ENCODE measurements at regions not wholly inside any gene's neighbourhood (a gene's known extent, or its start where the extent isn't known, plus 50 kb on each side); places are given as distances from the start of the nearest gene placed in this dataset.

DNA sequence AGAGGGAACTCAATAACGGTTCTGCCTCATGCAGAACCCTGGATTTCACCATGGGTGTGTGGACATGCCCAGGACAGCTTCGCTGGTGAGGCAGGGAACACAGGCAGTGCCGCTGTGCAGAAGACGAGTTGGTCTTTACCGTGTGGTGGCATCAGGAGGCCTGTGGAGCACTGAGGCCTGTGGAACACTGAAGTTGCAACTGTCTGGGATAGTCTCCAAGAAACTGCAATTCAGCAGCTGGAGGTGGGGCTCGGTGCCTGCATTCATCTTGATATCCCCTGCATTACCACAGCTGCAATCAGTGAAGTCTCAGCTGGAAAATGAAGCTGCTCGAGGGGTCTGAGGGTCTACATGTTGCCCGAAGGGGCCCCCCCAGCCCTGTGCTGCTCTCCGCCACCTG lies 202.4 kb upstream of the CDH4 start:
- no peak for DNase-seq (ENCODE audit: low spot score)

DNA sequence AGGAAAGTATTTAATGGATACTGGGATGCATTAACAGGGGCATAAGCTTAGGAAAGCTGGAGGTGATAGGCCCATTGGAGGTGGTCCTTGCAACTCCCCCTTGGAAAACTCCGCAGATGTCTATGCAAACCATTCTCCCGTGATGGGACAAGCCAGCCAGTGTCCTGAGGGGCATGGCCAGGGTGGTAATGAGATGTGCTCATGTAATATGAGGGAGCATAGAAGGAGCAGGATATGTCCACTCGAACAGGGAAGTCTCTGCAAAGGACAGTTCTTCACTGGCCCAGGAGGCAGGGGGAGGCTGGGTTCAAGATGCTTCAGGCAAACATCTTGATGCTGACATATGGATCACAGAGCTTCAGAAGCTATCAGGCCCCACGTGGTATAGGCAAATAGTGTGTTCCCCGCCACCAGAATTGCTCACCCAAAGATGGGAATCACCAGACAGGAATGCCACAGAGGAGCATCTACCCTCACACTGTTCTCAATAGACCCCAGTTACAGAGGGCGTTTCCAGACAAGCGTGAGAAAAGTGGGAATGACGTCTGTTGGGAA lies 201.6 kb upstream of the CDH4 start:
- DNase-seq (ENCODE audit: low spot score) = no peak

DNA sequence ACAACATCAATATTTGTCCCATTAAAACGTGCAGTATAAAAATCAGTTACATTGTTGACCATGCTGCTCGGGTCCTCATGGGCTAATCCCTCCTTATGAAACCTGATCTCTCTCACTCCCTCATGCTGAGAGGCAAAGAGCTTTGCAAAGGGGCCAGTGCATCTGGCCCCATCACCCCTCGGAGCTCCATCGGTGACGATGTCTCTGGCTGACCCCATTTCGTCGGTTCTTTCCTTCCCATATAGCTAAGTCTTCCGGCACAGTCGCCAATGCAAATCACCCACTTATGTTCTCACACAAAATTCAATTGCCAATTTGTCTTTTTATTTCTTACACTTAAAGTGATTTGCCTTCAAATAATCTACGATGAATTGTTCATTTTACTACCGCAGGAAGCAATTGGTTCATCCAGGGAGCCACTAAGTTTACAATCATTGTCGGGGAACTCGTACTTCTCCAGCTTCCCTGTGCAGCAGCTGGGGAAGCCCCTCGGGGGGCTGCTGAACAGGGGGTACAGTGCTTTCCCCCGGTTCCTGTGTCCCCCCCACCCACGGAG lies 199.8 kb upstream of the CDH4 start:
- no peak for DNase-seq (ENCODE audit: low spot score)

- DNase-seq (ENCODE audit: low spot score) = no peak
Measured at GRCh38 chr20:61052776-61053442, 199.2 kb upstream of the CDH4 start.

DNA sequence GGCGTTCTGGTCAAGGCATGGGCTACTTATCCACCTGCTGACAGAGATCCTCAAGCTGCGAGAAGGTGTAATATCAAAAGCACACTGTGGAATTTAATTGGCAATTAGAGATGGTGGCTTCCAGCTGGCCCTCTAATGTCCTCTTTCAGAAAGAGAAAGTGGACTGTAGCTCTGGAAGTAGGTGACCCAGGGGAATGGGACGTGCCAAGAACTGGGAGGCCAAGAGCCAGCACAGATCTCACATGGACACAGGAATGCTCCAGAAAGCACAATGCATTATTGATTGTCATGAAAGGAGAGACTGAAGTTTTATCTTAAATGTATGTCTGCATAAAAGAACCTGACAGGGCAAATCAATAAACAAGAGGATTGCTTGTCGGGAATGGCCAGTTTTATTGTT lies 198.6 kb upstream of the CDH4 start:
- DNase-seq (ENCODE audit: low spot score) = no peak

DNA sequence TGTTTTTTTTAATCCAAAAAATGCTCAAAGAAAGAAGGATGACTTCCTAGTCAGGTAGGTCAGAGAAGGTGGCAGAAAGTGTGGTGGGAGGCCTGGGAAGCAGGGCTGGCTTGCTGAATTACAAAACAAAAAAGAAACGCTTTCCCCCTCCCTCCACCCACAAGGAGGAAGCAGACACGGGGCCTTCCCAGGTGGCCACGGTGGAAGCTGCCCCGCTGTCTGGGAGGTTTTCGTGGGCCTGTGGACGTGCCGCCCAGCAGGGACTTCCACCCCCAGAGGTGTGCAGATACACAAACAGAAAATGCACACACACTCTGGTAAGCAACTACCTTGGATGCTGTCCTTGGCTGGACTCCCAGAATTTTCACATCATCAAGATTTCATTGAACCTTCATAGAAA lies 198.2 kb upstream of the CDH4 start:
- no peak for DNase-seq (ENCODE audit: low spot score)

GRCh38 chr20:61054411-61054810 lies 197.7 kb upstream of the CDH4 start:
- DNase-seq (ENCODE audit: low spot score) = no peak

GRCh38 chr20:61055180-61056010 lies 196.7 kb upstream of the CDH4 start:
- DNase-seq (ENCODE audit: low spot score) = no peak

GRCh38 chr20:61056116-61056515 lies 195.9 kb upstream of the CDH4 start:
- DNase-seq (ENCODE audit: low spot score) = no peak

DNA sequence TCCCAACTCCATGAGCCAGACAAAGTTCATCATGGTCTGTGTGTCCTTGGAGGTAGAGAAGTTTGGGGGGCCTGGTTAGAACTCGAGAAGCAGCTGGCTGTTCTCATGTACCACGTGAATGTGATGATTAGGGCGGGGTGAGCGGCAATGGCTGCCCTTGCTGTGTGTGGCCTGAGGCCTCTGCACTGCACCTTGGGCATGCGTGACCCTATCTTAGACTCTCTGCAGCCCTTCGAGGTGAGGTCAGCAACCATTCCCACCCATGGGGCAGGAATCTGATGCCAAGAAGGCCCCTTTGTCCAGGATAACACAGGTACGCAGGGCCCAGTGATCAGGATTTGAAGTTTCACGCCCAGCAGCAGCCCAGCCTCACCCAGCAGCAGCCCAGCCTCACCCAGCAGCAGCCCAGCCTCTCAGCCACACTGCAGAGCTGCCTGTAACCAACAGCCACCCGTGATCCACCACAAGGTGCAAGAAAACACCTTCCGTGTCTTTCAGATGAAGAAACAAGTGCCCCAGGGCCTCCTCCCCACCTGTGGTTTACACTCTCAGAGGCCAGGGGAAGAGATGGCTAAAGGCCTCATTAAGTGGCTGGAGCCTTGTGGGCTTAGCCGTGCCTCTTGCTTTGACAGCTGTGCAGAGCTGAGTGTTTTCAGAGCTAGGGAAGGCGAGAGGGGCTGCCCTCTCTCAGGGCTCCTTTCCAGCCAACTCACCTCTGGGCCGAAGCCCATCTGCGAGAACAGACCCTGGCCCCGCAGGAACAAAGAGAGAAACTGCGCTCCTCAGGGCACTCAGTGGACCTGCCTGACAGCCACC lies 195.2 kb upstream of the CDH4 start:
- DNase-seq (ENCODE audit: low spot score) = no peak

DNA sequence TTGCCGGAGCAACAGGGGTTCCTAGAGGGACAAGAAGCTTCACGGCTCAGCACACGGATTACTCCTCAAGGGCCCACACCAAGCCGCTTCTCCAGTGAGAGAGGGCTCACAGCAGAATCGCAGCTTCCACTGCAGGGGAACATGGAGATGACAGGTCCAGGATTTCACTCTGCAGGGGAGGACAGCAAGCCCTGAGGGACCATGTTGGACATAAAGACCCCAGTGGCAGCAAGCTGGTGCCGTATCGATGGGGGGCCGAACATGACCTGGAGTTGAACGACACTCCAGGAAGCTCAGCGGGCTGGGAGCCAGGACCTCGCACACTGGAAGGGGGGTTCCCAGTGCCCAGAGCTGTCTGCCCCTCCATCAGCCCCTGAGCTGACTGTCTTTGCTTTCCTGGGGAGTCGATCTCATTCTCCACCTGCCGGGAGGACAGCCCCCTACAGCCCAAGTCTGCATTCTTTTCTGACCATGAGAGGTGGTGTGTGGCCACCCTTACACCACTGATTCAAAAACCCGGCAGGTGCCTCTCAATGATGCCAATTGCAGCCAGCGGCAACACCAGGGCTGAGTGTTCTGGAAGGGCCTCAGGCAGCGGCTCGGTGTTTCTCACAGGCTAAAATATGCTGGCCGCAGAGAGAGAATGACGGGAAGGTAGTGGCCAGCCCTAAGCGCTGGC lies 194.5 kb upstream of the CDH4 start:
- no peak for DNase-seq (ENCODE audit: low spot score)

DNA sequence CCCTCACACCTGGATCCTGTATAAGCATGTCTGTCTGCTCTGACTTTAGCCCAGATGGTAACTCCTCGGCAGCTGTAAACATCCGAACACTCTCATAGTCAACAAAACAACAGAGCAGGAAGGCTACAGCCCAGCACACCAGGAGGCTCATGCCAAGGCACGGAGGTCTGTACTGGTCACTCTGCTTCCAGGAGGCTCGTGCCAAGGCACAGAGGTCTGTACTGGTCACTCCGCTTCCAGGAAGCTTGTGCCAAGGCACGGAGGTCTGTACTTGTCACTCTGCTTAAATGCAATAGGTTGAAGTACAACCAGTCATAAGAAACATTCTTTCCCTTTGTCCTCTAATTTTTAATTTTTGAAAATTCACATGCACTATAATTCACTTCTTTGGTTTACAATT lies 190.1 kb upstream of the CDH4 start:
- DNase-seq (ENCODE audit: low spot score) = no peak

- no peak for DNase-seq (ENCODE audit: low spot score)
Measured at GRCh38 chr20:61065853-61066252, 186.2 kb upstream of the CDH4 start.

DNA sequence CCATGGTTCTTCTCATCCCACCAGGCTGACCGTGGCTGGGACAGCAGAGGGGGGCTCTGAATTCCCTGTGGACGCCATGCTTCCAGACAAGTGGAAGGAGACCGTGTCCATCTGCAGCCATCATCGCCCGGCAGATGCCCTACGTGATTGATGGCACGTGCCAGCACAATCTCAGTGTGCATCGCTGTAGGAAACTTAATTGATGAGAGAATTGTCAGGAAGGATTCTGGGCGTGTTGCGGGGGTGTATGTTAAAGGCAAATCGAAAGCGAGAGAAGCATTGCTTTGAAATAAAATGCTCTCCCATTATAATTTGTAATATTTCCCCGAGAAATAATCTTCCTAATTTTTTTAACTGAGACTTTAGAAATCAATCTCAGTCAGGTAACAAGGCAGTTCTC lies 185.5 kb upstream of the CDH4 start:
- no peak for DNase-seq (ENCODE audit: low spot score)

GRCh38 chr20:61067221-61067620 lies 184.8 kb upstream of the CDH4 start:
- no peak for DNase-seq (ENCODE audit: low spot score)

DNA sequence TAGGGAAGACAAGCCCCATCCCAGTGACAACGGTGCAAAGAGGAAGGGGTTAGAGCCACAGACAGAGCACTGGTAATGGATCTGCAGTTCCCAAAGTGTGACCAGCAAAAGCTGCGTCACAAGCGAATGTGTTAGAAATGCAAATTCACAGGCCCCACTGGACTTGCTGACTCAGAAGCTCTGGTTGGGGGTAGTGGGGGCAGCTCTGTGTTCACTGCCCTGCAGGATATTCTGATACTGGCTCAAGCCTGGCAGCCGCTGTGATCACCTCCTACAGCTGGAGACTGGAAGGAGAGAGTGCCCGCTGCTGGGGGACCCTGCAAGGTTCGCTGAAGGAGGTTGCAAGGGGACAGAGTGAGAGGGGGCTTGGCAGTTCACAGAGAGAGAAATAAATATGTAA lies 179.7 kb upstream of the CDH4 start:
- DNase-seq (ENCODE audit: low spot score) = no peak

DNA sequence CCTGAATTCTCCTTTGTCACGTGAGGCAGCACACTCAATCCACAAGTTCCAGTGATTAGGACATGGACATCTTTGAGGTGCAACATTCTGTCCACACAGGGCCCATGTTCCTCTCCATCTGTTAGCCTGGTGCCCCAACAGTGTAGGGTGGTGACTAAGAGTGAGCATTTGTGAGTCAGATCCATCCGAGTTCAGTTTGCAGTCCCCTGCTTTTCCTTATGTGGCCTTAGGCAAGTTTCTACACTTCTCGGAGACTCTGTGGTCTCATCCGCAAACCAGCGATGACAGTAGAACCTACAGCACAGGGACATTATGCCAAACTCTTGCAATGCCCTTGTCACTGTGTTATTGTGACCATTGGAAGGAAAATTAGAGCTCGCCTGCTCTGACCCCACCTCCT lies 178.7 kb upstream of the CDH4 start:
- DNase-seq (ENCODE audit: low spot score) = no peak

DNA sequence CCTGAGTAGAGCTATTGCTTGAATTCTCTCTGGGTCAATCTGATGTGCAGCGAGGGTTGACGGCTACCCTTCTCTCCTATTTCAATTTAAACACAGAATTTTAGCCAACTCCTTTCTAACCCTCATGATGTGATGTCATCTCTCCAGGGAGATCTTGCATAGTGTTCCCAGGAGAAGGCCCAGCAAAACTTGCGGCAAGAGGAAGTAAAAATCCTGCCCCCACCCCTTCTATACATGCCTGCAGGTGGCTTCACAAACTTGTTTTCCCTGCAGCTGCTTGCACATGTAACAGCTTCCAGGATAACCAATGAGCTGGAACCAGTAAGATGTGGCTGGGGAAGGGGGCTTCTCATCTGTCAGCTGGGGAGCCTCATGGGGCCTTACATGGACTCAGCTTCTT lies 169.3 kb upstream of the CDH4 start:
- no peak for DNase-seq (ENCODE audit: low spot score)

DNA sequence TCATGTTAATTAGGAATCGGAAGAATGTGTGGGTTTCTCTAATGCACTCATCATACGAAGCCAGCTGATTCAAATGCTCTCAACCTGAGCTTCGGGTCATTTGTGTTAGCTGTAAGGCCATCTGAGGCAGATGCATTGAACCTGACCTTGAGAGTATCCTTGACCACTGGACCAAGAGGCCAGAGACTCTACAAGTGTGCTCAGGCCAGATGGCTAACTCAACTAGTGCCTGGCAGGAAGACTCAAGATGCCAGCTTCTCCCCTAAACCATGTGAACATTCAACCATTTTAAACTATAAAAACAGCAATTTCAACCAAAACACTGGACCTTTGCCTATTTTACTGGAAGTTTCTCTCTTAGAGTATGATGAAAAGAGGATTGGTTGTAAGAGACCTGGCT lies 168.6 kb upstream of the CDH4 start:
- DNase-seq (ENCODE audit: low spot score) = no peak

GRCh38 chr20:61086031-61086430 lies 166.0 kb upstream of the CDH4 start:
- no peak for DNase-seq (ENCODE audit: low spot score)

DNA sequence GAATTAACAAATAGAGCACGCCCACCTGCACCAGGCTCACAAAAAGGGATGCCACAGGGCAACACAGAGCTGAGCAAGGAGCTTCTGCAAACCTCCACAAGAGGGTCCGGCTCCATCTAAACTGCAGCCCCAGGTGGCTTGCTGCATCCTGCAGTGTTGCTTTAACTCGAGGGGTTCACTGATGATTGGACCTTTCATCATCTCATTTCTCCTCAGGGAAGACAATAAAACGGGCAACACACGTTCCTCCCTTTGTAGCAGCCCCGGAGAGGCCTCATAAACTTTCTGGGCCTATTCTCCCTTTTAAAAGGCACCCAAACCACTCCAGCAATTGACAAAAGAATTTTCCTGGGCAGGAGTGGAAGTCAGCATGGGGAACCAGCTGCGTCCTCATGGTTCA lies 161.5 kb upstream of the CDH4 start:
- DNase-seq (ENCODE audit: low spot score) = no peak

DNA sequence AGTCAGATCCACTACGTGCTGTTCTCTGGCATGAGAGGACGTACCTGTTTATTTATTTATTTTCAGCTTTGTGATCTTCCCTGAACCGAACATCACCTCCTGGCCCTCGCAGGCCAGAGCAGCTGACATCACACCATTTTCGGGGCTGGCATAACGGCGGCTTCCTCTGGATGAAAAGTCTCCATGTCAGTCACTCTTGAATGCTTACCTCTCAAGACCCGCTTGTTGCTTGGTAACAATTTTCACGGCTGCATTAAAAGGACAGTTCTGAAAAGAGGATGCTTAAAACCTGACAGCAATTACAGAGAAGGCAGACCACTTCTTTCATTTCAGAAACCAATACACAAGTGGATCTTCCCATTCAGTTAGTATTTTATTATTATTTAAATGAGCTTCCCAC lies 159.8 kb upstream of the CDH4 start:
- no peak for DNase-seq (ENCODE audit: low spot score)
